Bronchial epithelial cell (primary cell): ENCODE measurements at regions not wholly inside any gene's neighbourhood (a gene's known extent, or its start where the extent isn't known, plus 50 kb on each side); places are given as distances from the start of the nearest gene placed in this dataset.

ENCODE experiments used
- DNase-seq: peaks from one replicate; pipeline ENCODE4 v3.0.0-alpha.2; 2010; ENCODE audit warnings: low read depth
- FAIRE-seq: peaks from 2 replicates; lab custom pipeline; 2011; peaks lifted over from hg19 to GRCh38; lab: Jason Lieb, UNC
- H3K27me3 ChIP-seq: 2 replicates; pipeline ENCODE4 v1.5.1; 2011; ENCODE audit warnings: low read length; ENCODE audit not compliant: control insufficient read depth, insufficient read depth
- H3K36me3 ChIP-seq: 2 replicates; pipeline ENCODE4 v1.5.1; 2011; ENCODE audit warnings: low read length; ENCODE audit not compliant: control insufficient read depth, insufficient read depth
- H3K4me3 ChIP-seq: 2 replicates; pipeline ENCODE4 v1.5.1; 2011; ENCODE audit warnings: mild to moderate bottlenecking, low read depth, low read length, control low read depth
- CTCF ChIP-seq: IDR thresholded peaks from 2 replicates; pipeline ENCODE4 v1.5.1; 2011; ENCODE audit warnings: mild to moderate bottlenecking, moderate library complexity, low read length, control low read depth, inconsistent platforms; ENCODE audit not compliant: insufficient read depth, severe bottlenecking

GRCh38 chr9:31608881-31609280, 775.6 kb upstream of the ACO1 start:
- H3K4me3 ChIP-seq: no peak overlapping the region
- peak; percentile 63 for DNase-seq
- no peaks in the 10 kb centered on the region for H3K36me3 ChIP-seq
- no peak for TF ChIP-seq CTCF
- H3K27me3 ChIP-seq: no peaks in the 10 kb centered on the region
- no peak for FAIRE-seq

- DNase-seq: peak; percentile 70
- Histone ChIP-seq H3K27me3 (no peaks in the 10 kb centered on the region), H3K4me3 (no peak overlapping the region), H3K36me3 (no peaks in the 10 kb centered on the region)
- no peak for FAIRE-seq
- no peak for TF ChIP-seq CTCF
Observed at GRCh38 chr9:31612336-31613030, 772.0 kb upstream of the ACO1 start.

GRCh38 chr9:31615966-31616365, 768.5 kb upstream of the ACO1 start:
- no peaks in the 10 kb centered on the region for H3K27me3 ChIP-seq
- TF ChIP-seq CTCF: no peak
- H3K36me3 ChIP-seq: no peaks in the 10 kb centered on the region
- DNase-seq (no peak), FAIRE-seq (no peak)
- no peak overlapping the region for H3K4me3 ChIP-seq

GRCh38 chr9:31623511-31623910, 760.9 kb upstream of the ACO1 start:
- FAIRE-seq (no peak), DNase-seq (no peak)
- Histone ChIP-seq H3K36me3 (no peaks in the 10 kb centered on the region), H3K4me3 (no peak overlapping the region), H3K27me3 (no peaks in the 10 kb centered on the region)
- no peak for TF ChIP-seq CTCF

GRCh38 chr9:31629292-31629691, 755.2 kb upstream of the ACO1 start:
- Histone ChIP-seq H3K4me3 (no peak overlapping the region), H3K27me3 (no peaks in the 10 kb centered on the region), H3K36me3 (no peaks in the 10 kb centered on the region)
- DNase-seq: peak; percentile 30
- no peak for FAIRE-seq
- TF ChIP-seq CTCF: no peak

GRCh38 chr9:31637265-31637664, 747.2 kb upstream of the ACO1 start:
- FAIRE-seq: no peak
- DNase-seq: no peak
- Histone ChIP-seq H3K4me3 (no peak overlapping the region), H3K27me3 (no peaks in the 10 kb centered on the region), H3K36me3 (no peaks in the 10 kb centered on the region)
- TF ChIP-seq CTCF: no peak
